GM21619 (cell line): ENCODE measurements at regions not wholly inside any gene's neighbourhood (a gene's known extent, or its start where the extent isn't known, plus 50 kb on each side); places are given as distances from the start of the nearest gene placed in this dataset.
A peak's percentile ranks its signal among the peaks of the same experiment; 100 is the strongest.
"Not testable (repeated sequence)": the region's sequence is repeated elsewhere in the genome, so short reads cannot be mapped to it uniquely, and the experiment has no call there.

Experiments used
- ATAC-seq: cut with Tn5 transposase; IDR thresholded peaks from one replicate; pipeline ENCODE4 v1.9.1; 2021; ENCODE audit not compliant: unreplicated experiment

DNA sequence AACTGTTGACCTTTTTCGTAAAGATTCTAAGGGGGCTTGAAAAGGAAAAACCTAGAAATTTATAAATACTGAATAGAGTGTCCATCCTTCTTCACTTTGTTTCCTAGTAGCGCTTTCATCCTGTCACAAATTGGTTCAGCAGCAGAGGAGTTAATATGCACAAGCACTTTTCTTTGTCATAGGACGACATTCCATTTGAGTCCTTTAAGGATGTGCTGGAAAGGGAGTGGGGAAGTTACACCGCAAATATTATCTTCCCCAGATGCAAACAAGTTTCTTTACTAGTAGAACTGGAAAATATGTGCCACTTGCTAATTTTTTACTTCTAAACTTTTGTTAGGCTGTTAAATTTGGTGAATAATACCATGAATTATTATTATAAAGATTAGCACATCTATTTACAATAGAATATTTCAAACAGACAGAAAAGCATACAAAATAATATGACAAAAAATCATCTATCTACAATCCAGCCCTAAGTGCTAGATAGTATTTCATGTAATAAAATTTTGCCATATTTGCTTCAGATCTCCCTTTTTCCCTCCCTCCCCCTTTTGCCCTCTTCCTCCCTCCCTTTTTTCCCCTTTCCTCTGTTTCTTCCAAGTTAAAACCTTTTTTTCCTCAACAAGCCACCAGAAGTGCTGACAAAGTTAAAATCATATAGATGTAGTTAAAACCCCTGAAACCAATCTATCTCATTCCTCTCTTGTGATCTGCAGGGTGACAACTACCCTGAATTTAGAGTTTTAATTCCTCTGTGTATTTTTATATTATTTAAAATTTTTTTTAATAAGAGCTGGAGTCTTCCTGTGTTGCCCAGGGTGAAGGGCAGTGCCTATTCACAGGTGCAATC is 50.5 kb upstream of the MAP4K3 start:
- ATAC-seq, result no peak

GRCh38 chr2:39488450-39488849 is 51.4 kb upstream of the MAP4K3 start:
- ATAC-seq, result no peak

GRCh38 chr2:39490586-39490985 is 53.5 kb upstream of the MAP4K3 start:
- no peak for ATAC-seq

- peak; percentile 8 for ATAC-seq
These were observed 54.6 kb upstream of the MAP4K3 start for GRCh38 chr2:39491653-39492052.

GRCh38 chr2:39492095-39492590 is 55.1 kb upstream of the MAP4K3 start:
- peak; percentile 97 for ATAC-seq

DNA sequence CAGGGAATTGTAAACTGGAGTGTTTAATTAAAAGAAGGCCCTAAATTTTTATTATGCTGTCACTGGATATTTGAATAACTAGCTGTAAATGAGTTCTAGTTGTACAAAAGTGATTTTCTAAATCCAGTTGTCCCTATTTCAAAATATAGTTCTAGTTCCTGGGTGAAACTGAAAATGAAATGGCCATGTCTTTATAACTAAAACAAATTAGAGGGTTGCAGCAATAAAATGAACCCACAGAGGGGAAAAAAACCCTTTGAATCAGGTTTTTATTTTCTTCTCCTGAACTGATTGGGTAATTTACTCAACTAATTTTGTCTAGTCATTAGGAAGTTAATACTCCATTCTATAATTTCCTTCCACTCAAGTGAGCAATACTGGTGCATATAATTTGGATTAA is 55.6 kb upstream of the MAP4K3 start:
- no peak for ATAC-seq

DNA sequence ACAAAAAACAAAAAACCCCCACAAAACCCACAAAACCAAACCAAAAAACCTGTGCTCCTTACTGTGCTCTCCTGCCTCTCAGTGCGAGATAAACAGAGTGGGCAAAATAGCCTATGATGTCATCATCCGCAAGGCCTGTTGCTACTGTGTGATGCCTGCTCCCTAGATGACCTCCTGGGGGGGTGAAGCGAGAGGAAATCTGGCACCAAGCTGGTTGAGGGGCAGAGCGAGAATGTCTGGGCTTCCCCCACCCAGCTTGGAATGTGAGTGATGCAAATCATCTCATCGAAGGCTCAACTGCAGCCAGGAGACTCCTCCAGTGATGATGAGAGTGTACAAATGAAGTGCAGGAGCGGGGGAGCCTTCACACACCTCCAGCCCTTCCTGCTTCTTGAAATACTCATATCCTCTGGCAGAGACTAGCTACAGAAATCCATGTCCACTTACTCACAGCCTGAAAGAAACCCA is 57.7 kb upstream of the MAP4K3 start:
- peak; percentile 49 for ATAC-seq

DNA sequence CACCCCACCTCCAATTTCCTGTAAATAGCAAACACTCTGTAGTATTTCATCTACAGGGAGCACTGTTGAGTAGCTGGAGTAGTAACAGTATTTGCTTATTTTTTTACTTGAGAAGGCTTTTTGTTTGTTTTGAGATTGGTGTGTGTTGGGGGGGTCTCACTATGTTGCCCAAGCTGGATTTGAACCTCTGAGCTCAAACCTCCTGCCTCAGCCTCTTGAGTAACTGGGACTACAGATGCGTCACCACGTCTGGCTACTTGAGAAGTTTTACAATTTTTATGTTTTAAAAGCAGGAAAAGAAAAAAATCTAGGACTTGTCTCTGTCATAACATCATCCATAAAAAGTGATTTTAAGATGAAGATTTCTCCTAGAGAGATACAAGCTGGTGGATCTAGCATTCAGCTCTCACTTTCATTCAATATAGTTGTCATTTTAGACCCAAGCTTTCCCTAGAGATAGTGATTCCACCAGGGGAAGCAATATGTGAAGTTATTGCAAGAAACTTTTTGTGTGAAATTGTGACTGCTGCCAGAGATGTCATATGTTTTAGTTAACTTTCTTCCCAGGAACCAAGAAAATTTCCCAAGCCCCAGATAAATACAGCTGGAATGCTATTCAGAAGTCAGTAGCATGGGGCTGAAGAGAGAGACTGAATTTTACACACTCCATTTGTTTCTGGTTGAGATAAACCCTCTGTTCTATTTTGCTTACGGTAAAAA is 60.2 kb upstream of the MAP4K3 start:
- ATAC-seq, result no peak

DNA sequence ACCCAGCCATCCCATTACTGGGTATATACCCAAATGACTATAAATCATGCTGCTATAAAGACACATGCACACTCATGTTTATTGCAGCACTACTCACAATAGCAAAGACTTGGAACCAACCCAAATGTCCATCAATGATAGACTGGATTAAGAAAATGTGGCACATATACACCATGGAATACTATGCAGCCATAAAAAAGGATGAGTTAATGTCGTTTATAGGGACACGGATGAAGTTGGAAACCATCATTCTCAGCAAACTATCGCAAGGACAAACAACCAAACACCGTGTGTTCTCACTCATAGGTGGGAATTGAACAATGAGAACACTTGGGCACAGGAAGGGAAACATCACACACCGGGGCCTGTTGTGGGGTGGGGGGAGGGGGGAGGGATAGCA is 61.1 kb upstream of the MAP4K3 start:
- not testable (repeated sequence) for ATAC-seq

GRCh38 chr2:39498786-39499185 is 61.7 kb upstream of the MAP4K3 start:
- no peak for ATAC-seq

DNA sequence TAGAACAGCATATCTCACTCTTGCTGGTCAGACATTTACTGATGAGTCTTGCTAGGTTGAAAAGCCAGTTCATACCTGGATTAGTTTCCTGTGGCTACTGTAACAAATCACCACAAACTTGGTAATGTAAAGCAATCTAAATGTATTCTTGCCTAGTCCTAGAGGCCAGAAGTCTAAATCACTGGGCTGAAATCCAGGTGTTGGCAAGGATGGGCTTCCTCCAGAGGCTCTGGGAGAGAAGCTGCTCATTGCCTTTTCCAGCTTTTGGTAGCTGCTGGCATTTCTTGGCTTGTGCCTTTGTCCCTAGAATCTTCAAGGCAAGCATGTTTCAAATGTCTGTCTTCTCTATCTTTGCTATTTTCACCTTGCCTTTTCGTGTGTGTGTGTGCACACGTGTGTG is 62.3 kb upstream of the MAP4K3 start:
- ATAC-seq, result no peak

GRCh38 chr2:39501412-39501811 is 64.3 kb upstream of the MAP4K3 start:
- no peak for ATAC-seq

- no peak for ATAC-seq
These were observed 66.2 kb upstream of the MAP4K3 start for GRCh38 chr2:39503277-39503676.

DNA sequence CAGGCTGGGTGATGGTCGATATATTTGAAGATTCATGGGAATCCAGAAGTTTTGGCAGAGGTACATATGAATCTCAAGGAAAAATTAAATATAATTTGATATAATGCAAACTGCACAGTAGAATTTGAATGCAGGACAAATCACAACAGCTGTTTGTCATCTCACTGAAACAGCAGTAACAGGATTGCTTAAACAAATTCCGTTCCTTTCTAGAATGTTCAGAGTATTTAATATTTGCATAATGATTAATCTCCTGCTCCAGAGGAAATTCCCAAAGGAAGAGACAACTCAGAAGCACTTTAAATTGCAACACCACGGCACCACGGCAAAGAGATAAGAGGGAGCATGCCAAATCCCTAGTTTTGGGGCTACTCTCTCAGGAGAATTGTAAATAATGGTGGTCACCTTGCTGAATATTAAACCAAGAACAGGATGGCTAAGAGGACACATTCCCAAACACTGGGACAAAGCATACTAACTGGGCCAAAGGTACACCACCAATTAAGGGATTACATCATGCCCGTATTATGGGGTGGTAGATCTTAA is 67.8 kb upstream of the MAP4K3 start:
- ATAC-seq, result no peak

DNA sequence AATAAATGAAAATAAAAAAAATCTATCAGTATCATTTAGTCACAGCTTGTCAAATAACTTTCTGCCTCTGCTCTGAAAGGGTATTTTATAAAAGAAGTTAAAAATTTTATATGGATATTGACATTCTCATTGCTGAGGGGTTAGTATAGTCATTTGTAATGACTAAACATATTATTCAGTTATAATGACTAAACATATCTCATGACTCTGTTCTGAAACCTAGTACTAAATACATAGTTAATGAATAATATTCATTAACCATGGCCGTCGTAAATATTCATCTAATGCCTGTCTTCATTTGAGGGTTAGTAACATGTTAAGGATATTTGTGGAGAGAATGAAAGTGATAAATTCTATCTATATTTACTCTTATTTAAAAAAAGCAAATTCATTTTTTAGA is 69.1 kb upstream of the MAP4K3 start:
- ATAC-seq, result peak; percentile 52

- no peak for ATAC-seq
These were observed 71.1 kb upstream of the MAP4K3 start for GRCh38 chr2:39508198-39508597.

DNA sequence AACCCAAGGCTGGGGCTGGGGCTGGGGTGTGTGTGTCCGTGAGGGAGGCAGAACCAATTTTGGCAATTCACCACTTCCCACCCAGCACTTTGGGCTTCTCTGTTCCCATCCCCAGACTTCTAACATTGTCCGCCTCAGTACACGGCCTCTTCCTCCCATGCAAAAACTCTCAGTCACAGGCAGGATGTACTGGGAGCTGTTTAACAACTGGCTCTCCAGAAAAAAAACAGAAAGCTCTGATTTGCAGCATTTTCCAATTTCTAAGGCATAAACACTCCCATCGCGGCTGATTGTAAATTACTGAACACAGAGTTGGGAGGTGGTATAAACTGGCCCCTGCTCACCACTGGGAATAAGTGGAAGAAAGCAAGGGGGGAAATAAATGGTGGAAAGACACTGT is 73.1 kb upstream of the MAP4K3 start:
- ATAC-seq, result no peak

DNA sequence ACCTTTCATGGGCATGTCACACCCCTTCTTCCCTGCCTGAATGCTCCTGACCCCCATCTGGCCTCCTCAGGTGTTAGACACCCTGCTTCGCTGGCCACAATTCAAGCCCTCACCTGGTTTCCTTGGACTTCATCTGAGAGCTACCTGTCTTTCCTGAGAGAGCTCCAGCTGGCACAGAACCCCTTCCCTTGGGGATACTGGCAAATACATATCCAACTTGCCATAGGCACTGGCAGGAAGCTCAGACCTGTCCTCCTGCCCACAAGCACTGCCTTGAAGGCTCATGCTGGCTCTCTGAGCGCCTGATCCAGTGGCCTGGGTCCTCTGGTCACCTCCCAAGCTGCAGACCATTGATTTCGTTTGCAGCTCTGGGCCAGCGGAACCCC is 74.1 kb upstream of the MAP4K3 start:
- no peak for ATAC-seq

GRCh38 chr2:39511605-39512433 is 74.7 kb upstream of the MAP4K3 start:
- no peak for ATAC-seq

- no peak for ATAC-seq
These were observed 75.4 kb upstream of the MAP4K3 start for GRCh38 chr2:39512434-39512935.

DNA sequence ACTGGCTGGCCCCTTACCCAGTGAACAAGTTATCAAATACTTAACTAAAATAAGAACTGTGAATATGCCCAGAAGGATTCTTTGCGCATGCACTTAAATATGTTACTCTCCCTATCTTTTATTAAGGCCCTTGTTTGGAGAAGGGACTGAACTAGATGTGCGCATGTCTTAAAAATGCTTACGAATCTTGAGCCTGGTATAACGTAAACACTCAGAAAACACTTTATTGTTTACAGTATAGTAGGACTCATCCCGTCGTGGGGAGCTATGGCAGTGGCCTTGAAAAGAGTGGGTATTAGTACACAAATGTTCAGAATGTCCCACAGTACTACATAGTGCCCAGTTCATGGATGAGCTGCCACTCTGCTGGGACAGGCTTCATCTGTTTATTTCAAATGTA is 75.9 kb upstream of the MAP4K3 start:
- ATAC-seq, result no peak
